Hepatocyte (in vitro differentiated cells): ENCODE measurements at regions not wholly inside any gene's neighbourhood (a gene's known extent, or its start where the extent isn't known, plus 50 kb on each side); places are given as distances from the start of the nearest gene placed in this dataset.

Experiments used
- DNase-seq: peaks from one replicate; pipeline ENCODE4 v3.0.0-alpha.2; 2016; ENCODE audit warnings: low spot score
- H2AFZ ChIP-seq: fragments of 200-600 bp; sonication (generic); 2 replicates; pipeline ENCODE4 v1.6.0; 2016; ENCODE audit warnings: antibody characterized with exemption, mild to moderate bottlenecking
- H3K27ac ChIP-seq: fragments of 200-600 bp; sonication (generic); 2 replicates; pipeline ENCODE4 v1.5.1; 2016; ENCODE audit warnings: mild to moderate bottlenecking
- H3K27me3 ChIP-seq: fragments of 200-600 bp; sonication (generic); 2 replicates; pipeline ENCODE4 v1.6.1; 2016
- H3K36me3 ChIP-seq: fragments of 200-600 bp; sonication (generic); replicated peaks from 2 replicates; pipeline ENCODE4 v1.5.1; 2016; ENCODE audit warnings: low read depth; ENCODE audit not compliant: insufficient read depth
- H3K4me1 ChIP-seq: fragments of 200-600 bp; sonication (generic); 2 replicates; pipeline ENCODE4 v1.5.1; 2016; ENCODE audit warnings: mild to moderate bottlenecking, moderate library complexity; ENCODE audit not compliant: insufficient read depth
- H3K4me2 ChIP-seq: fragments of 200-600 bp; sonication (generic); 2 replicates; pipeline ENCODE4 v1.6.0; 2016
- H3K4me3 ChIP-seq: fragments of 200-600 bp; sonication (generic); 2 replicates; pipeline ENCODE4 v1.5.1; 2016; ENCODE audit warnings: mild to moderate bottlenecking
- H3K79me2 ChIP-seq: fragments of 200-600 bp; sonication (generic); 2 replicates; pipeline ENCODE4 v1.6.0; 2017; ENCODE audit warnings: mild to moderate bottlenecking
- H3K9me2 ChIP-seq: fragments of 200-600 bp; sonication (generic); replicated peaks from 2 replicates; pipeline ENCODE4 v1.6.0; 2017; ENCODE audit warnings: mild to moderate bottlenecking; ENCODE audit not compliant: insufficient read depth
- H3K9me3 ChIP-seq: fragments of 200-600 bp; sonication (generic); 2 replicates; pipeline ENCODE4 v1.5.1; 2016; ENCODE audit warnings: low read depth, mild to moderate bottlenecking
- H4K20me1 ChIP-seq: fragments of 200-600 bp; sonication (generic); 2 replicates; pipeline ENCODE4 v1.6.0; 2016; ENCODE audit warnings: mild to moderate bottlenecking; ENCODE audit not compliant: insufficient read depth, poor library complexity, severe bottlenecking
- EZH2 ChIP-seq: fragments of 200-600 bp; sonication (generic); IDR thresholded peaks from 2 replicates; pipeline ENCODE4 v1.6.1; 2016; ENCODE audit warnings: antibody characterized with exemption, mild to moderate bottlenecking, borderline replicate concordance
- EZH2phosphoT487 ChIP-seq: fragments of 200-600 bp; sonication (generic); IDR thresholded peaks from one replicate; pipeline ENCODE4 v1.6.1; 2018; ENCODE audit warnings: antibody characterized with exemption, mild to moderate bottlenecking, low read depth, moderate library complexity; ENCODE audit not compliant: unreplicated experiment, severe bottlenecking
- WGBS: methylation state at CpG from one replicate; pipeline ENCODE4 v1.1.6; 2016; ENCODE audit warnings: low lambda C conversion rate; ENCODE audit errors: missing lambda C conversion rate; 5-methylcytosine and 5-hydroxymethylcytosine counted together
- TF ChIP-seq, protein P1 (sequence below): fragments of 200-600 bp; sonication (generic); IDR thresholded peaks from 2 replicates; pipeline ENCODE4 v1.5.1; 2016; ENCODE audit warnings: antibody characterized with exemption, mild to moderate bottlenecking; ENCODE audit not compliant: poor library complexity

DNA sequence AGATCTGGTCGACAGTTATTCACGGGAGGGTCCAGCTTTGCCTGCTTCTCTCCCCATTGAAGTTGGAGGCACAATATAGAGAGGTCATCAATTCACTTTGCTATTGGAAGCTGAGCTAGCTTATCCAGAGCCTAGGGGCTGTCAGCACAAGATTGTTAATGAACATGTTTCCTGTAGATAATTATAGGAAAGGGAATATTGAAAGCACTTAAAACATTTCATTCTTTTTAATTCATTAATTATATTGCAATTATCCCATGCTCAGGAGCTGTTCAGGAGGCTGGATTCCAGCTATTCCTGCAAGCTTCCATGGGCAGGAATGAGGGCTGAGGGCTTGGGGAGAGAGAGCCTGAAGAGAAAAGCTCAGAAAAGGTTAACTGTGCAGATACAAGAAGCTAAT lies 153.1 kb upstream of the BRINP1 start:
- Histone ChIP-seq H3K4me3 (no peak overlapping the region), H3K79me2 (no peaks in the 10 kb centered on the region), H3K4me2 (no peak overlapping the region), H3K36me3 (no peaks in the 10 kb centered on the region), H3K27ac (no peak overlapping the region), H2AFZ (no peak overlapping the region), H4K20me1 (no peaks in the 10 kb centered on the region), H3K9me3 (no peaks in the 10 kb centered on the region), H3K27me3 (no peaks in the 10 kb centered on the region), H3K9me2 (no peaks in the 10 kb centered on the region), H3K4me1 (no peaks in the 10 kb centered on the region)
- DNase-seq: no peak
- TF ChIP-seq EZH2 (no peak), EZH2phosphoT487 (no peak)
- TF ChIP-seq, protein P1, sequence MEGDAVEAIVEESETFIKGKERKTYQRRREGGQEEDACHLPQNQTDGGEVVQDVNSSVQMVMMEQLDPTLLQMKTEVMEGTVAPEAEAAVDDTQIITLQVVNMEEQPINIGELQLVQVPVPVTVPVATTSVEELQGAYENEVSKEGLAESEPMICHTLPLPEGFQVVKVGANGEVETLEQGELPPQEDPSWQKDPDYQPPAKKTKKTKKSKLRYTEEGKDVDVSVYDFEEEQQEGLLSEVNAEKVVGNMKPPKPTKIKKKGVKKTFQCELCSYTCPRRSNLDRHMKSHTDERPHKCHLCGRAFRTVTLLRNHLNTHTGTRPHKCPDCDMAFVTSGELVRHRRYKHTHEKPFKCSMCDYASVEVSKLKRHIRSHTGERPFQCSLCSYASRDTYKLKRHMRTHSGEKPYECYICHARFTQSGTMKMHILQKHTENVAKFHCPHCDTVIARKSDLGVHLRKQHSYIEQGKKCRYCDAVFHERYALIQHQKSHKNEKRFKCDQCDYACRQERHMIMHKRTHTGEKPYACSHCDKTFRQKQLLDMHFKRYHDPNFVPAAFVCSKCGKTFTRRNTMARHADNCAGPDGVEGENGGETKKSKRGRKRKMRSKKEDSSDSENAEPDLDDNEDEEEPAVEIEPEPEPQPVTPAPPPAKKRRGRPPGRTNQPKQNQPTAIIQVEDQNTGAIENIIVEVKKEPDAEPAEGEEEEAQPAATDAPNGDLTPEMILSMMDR: no peak
- 90% methylated on average over 2 of the region's 2 CpGs for WGBS

DNA sequence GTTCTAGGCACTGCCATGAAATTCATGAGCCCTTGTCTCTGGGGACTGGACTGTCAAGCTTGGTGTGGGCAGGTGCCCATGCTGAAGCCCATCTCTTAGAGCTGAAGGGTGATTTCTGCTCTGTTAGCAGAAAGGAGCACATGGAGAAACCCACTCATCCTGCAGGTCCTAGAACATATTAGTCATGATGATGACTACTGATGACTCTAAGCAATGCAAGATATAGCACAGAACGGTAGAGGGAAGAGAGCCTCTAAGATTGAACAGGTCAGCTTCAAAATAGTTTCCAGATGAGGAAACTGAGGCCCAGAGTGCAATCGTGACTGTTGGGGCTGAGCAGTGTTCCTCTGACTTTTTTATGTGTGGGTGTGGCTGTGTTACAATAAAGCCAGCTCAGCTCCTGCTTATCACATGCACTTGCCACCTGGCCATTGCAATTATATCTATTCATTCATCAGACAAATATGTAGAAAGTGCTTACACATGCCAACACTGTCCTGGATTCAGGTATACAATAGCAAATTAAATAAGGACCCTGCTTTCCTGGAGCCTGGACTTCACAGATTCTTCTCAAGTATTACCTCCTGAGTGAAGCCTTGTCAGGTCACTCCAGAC lies 140.2 kb upstream of the BRINP1 start:
- H3K27ac ChIP-seq: no peak overlapping the region
- no peaks in the 10 kb centered on the region for H4K20me1 ChIP-seq
- no peak overlapping the region for H2AFZ ChIP-seq
- no peak for DNase-seq
- 86% methylated on average over 2 of the region's 2 CpGs for WGBS
- H3K36me3 ChIP-seq: no peaks in the 10 kb centered on the region
- no peaks in the 10 kb centered on the region for H3K79me2 ChIP-seq
- no peak overlapping the region for H3K4me2 ChIP-seq
- no peaks in the 10 kb centered on the region for H3K27me3 ChIP-seq
- no peak overlapping the region for H3K4me3 ChIP-seq
- TF ChIP-seq EZH2 (no peak), EZH2phosphoT487 (no peak)
- TF ChIP-seq, protein P1: no peak
- no peaks in the 10 kb centered on the region for H3K9me2 ChIP-seq
- no peaks in the 10 kb centered on the region for H3K9me3 ChIP-seq
- no peaks in the 10 kb centered on the region for H3K4me1 ChIP-seq

DNA sequence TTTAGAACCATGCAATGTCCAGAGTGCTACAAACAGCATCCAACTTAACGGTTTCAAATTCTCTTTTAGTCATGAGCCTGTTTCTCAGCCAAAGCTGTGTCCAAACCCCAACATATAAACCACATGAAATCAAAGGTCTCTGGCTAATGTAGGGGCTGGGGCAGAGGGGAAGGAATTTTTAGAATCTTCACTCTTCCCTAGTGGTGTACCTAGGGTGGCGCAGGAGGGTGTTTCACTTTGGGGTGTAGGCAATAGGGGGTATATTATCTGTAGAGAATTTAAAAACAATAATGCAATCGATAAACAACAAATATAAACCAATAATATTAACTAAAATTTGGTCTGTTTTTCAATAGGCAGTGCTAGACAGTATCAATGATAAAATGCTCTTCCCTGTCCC lies 132.1 kb upstream of the BRINP1 start:
- Histone ChIP-seq H3K4me3 (no peak overlapping the region), H3K4me1 (no peaks in the 10 kb centered on the region)
- WGBS: 93% methylated on average over 3 of the region's 3 CpGs

More for the DNA sequence above, 132.1 kb upstream of the BRINP1 start:
- H2AFZ ChIP-seq: no peak overlapping the region
- H3K27ac ChIP-seq: no peak overlapping the region
- no peaks in the 10 kb centered on the region for H3K79me2 ChIP-seq
- H4K20me1 ChIP-seq: no peaks in the 10 kb centered on the region
- H3K9me2 ChIP-seq: no peaks in the 10 kb centered on the region
- H3K36me3 ChIP-seq: no peaks in the 10 kb centered on the region
- no peaks in the 10 kb centered on the region for H3K27me3 ChIP-seq
- DNase-seq: no peak
- H3K4me2 ChIP-seq: no peak overlapping the region
- H3K9me3 ChIP-seq: no peaks in the 10 kb centered on the region
- TF ChIP-seq EZH2 (no peak), EZH2phosphoT487 (no peak)
- TF ChIP-seq, protein P1: no peak
